Superior temporal gyrus (tissue), 1 donor: ENCODE measurements at regions not wholly inside any gene's neighbourhood (a gene's known extent, or its start where the extent isn't known, plus 50 kb on each side); places are given as distances from the start of the nearest gene placed in this dataset.

Experiments
- DNase-seq: peaks from one replicate; pipeline ENCODE4 v3.0.0-alpha.2; 2016; ENCODE audit errors: extremely low spot score

- DNase-seq, result no peak
These were observed 218.3 kb downstream of the IRF8 start for GRCh38 chr16:86117235-86117634.

GRCh38 chr16:86117756-86118155, 218.8 kb downstream of the IRF8 start:
- DNase-seq, result no peak

- no peak for DNase-seq
These were observed 219.7 kb downstream of the IRF8 start for GRCh38 chr16:86118467-86119307.

GRCh38 chr16:86120201-86121192, 221.5 kb downstream of the IRF8 start:
- DNase-seq, result no peak

GRCh38 chr16:86121374-86122010, 222.5 kb downstream of the IRF8 start:
- DNase-seq, result no peak

GRCh38 chr16:86122681-86123342, 223.8 kb downstream of the IRF8 start:
- DNase-seq, result no peak

- DNase-seq, result no peak
These were observed 225.4 kb downstream of the IRF8 start for GRCh38 chr16:86124321-86124720.

- DNase-seq, result no peak
These were observed 227.9 kb downstream of the IRF8 start for GRCh38 chr16:86126891-86127290.

- DNase-seq, result no peak
These were observed 228.4 kb downstream of the IRF8 start for GRCh38 chr16:86127366-86127765.

GRCh38 chr16:86128246-86128645, 229.3 kb downstream of the IRF8 start:
- no peak for DNase-seq

- no peak for DNase-seq
These were observed 230.6 kb downstream of the IRF8 start for GRCh38 chr16:86129541-86129940.

- no peak for DNase-seq
These were observed 234.4 kb downstream of the IRF8 start for GRCh38 chr16:86133377-86133776.

- no peak for DNase-seq
These were observed 234.9 kb downstream of the IRF8 start for GRCh38 chr16:86133847-86134375.

GRCh38 chr16:86134802-86135461, 236.0 kb downstream of the IRF8 start:
- DNase-seq, result no peak

GRCh38 chr16:86137359-86137758, 238.4 kb downstream of the IRF8 start:
- no peak for DNase-seq

- DNase-seq, result no peak
These were observed 239.4 kb downstream of the IRF8 start for GRCh38 chr16:86138121-86139085.

- DNase-seq, result no peak
These were observed 243.9 kb downstream of the IRF8 start for GRCh38 chr16:86142801-86143236.

GRCh38 chr16:86143666-86144065, 244.7 kb downstream of the IRF8 start:
- no peak for DNase-seq

GRCh38 chr16:86145669-86146068, 246.7 kb downstream of the IRF8 start:
- DNase-seq, result no peak
